ENCODE measurements at regions not wholly inside any gene's neighbourhood (a gene's known extent, or its start where the extent isn't known, plus 50 kb on each side); places are given as distances from the start of the nearest gene placed in this dataset.

- TF ChIP-seq CTCF (IDR thresholded peaks at IDR 0.05) (no peak), POLR2AphosphoS5 (IDR thresholded peaks at IDR 0.05) (no peak)
These were observed 254.2 kb upstream of the NR2F2 start for GRCh38 chr15:96076350-96076749.
